Lower lobe of right lung (tissue), 2 donors: ENCODE measurements at regions not wholly inside any gene's neighbourhood (a gene's known extent, or its start where the extent isn't known, plus 50 kb on each side); places are given as distances from the start of the nearest gene placed in this dataset.
"Not testable (repeated sequence)": the region's sequence is repeated elsewhere in the genome, so short reads cannot be mapped to it uniquely, and the experiment has no call there.

Experiments used
- ATAC-seq, 2 donors: fragments of 200-7000 bp; cut with Tn5 transposase; one replicate each; pipeline ENCODE4 v1.9.1; 2020 to 2022; ENCODE audit warnings: mild to moderate bottlenecking in 2 of 2, moderate library complexity in 2 of 2
- DNase-seq: peaks from one replicate; pipeline ENCODE4 v3.0.0-alpha.2; 2020
- H3K27ac ChIP-seq: fragments of 200-600 bp; one replicate; pipeline ENCODE4 v1.8.0; 2022
- H3K27me3 ChIP-seq: fragments of 200-600 bp; one replicate; pipeline ENCODE4 v1.8.0; 2022; ENCODE audit warnings: low read depth
- H3K36me3 ChIP-seq: fragments of 200-600 bp; one replicate; pipeline ENCODE4 v1.8.0; 2022; ENCODE audit warnings: mild to moderate bottlenecking
- H3K4me1 ChIP-seq: fragments of 200-600 bp; one replicate; pipeline ENCODE4 v1.8.0; 2022
- H3K4me3 ChIP-seq: fragments of 200-600 bp; one replicate; pipeline ENCODE4 v1.8.0; 2022; ENCODE audit warnings: mild to moderate bottlenecking
- H3K9me3 ChIP-seq: fragments of 200-600 bp; one replicate; pipeline ENCODE4 v1.8.0; 2022
- CTCF ChIP-seq: fragments of 200-600 bp; IDR thresholded peaks from one replicate; pipeline ENCODE4 v1.8.0; 2022; ENCODE audit warnings: antibody characterized with exemption, mild to moderate bottlenecking
- intact Hi-C: fragments of 100-400 bp; cut with DNase I; formaldehyde crosslinking; loops from one replicate; pipeline ENCODE4 v1.11.0; 2022
- donor health status: DM: no; HTN: yes; CAD: no; lungs with severe emphysema.

GRCh38 chrY:14351590-14351989, 172.7 kb upstream of the NLGN4Y start:
- DNase-seq: no peak
- H3K27me3 ChIP-seq: no peaks in the 10 kb centered on the region
- ATAC-seq: no peak
- no peaks in the 10 kb centered on the region for H3K9me3 ChIP-seq
- no peaks in the 10 kb centered on the region for H3K36me3 ChIP-seq
- intact Hi-C loops: no loop called here
- no peak overlapping the region for H3K4me3 ChIP-seq
- H3K27ac ChIP-seq: no peak overlapping the region
- H3K4me1 ChIP-seq: no peaks in the 10 kb centered on the region
- no peak for TF ChIP-seq CTCF

- no peak for ATAC-seq
- no peaks in the 10 kb centered on the region for H3K4me1 ChIP-seq
- H3K9me3 ChIP-seq: no peaks in the 10 kb centered on the region
- TF ChIP-seq CTCF: no peak
- no peaks in the 10 kb centered on the region for H3K36me3 ChIP-seq
- no peaks in the 10 kb centered on the region for H3K27me3 ChIP-seq
- H3K27ac ChIP-seq: no peak overlapping the region
- H3K4me3 ChIP-seq: no peak overlapping the region
- no peak for DNase-seq
- intact Hi-C loops: no loop called here
Measured at GRCh38 chrY:14356154-14356553, 168.2 kb upstream of the NLGN4Y start.

GRCh38 chrY:14360748-14361500, 163.4 kb upstream of the NLGN4Y start:
- no peak overlapping the region for H3K4me3 ChIP-seq
- no peak for DNase-seq
- no peak for ATAC-seq
- no peaks in the 10 kb centered on the region for H3K36me3 ChIP-seq
- no peak for TF ChIP-seq CTCF
- no peak overlapping the region for H3K27ac ChIP-seq
- H3K27me3 ChIP-seq: no peaks in the 10 kb centered on the region
- no peaks in the 10 kb centered on the region for H3K9me3 ChIP-seq
- no peaks in the 10 kb centered on the region for H3K4me1 ChIP-seq
- intact Hi-C loops: no loop called here

- DNase-seq (no peak), ATAC-seq (no peak)
- no peak for TF ChIP-seq CTCF
- Histone ChIP-seq H3K27ac (no peak overlapping the region), H3K4me1 (no peaks in the 10 kb centered on the region), H3K27me3 (no peaks in the 10 kb centered on the region), H3K36me3 (no peaks in the 10 kb centered on the region), H3K4me3 (no peak overlapping the region), H3K9me3 (no peaks in the 10 kb centered on the region)
- intact Hi-C loops: no loop called here
Measured at GRCh38 chrY:14373608-14374007, 150.7 kb upstream of the NLGN4Y start.

- ATAC-seq (no peak), DNase-seq (no peak)
- TF ChIP-seq CTCF: no peak
- intact Hi-C loops: no loop called here
- Histone ChIP-seq H3K27me3 (no peaks in the 10 kb centered on the region), H3K4me1 (no peaks in the 10 kb centered on the region), H3K4me3 (no peak overlapping the region), H3K36me3 (no peaks in the 10 kb centered on the region), H3K27ac (no peak overlapping the region), H3K9me3 (no peaks in the 10 kb centered on the region)
Measured at GRCh38 chrY:14378217-14378616, 146.1 kb upstream of the NLGN4Y start.

- ATAC-seq, DNase-seq, H3K4me3 ChIP-seq, H3K4me1 ChIP-seq, intact Hi-C loops, H3K27ac ChIP-seq, H3K9me3 ChIP-seq, H3K27me3 ChIP-seq, H3K36me3 ChIP-seq: not testable (repeated sequence)
Measured at GRCh38 chrY:14410549-14411030, 113.7 kb upstream of the NLGN4Y start.
